Stimulated activated CD4-positive, alpha-beta T cell treated with anti-CD3 and anti-CD28 coated beads, Interleukin-15, amount 100 ng/mL, for 1 hour (primary cell): ENCODE measurements at regions not wholly inside any gene's neighbourhood (a gene's known extent, or its start where the extent isn't known, plus 50 kb on each side); places are given as distances from the start of the nearest gene placed in this dataset.
"Not testable (repeated sequence)": the region's sequence is repeated elsewhere in the genome, so short reads cannot be mapped to it uniquely, and the experiment has no call there.

ENCODE experiments used
- DNase-seq, 2 donors: peaks; one replicate each; pipeline ENCODE4 v3.0.0-alpha.2; 2020; ENCODE audit warnings: low read depth in 1 of 2, low spot score in 1 of 2

- no peak for DNase-seq
Observed at GRCh38 chr1:166305371-166305770, 138.6 kb upstream of the FAM78B start.

- no peak for DNase-seq
Observed at GRCh38 chr1:166307261-166308188, 140.7 kb upstream of the FAM78B start.

GRCh38 chr1:166316306-166316705 lies 149.5 kb upstream of the FAM78B start:
- DNase-seq, result not testable (repeated sequence)

DNA sequence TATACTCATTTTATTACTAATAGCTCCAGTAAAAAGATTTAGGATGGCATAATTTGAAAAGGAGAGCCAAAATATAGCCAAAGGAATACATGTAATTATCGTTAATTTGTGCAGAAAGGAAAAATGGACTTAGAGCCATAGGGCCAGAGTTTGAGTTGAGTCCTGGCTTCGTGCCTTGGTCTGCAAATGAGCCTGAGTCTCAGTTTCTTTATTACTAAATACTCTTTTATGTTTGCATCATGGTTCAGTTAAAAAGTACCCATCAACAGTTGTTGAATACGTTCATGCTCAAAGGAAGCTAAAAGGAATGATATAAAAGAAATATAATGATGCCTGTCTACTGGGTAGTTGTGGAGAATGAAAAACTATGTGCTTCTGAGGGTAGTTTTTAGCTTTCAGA lies 155.7 kb upstream of the FAM78B start:
- DNase-seq, result no peak

GRCh38 chr1:166327886-166328285 lies 161.1 kb upstream of the FAM78B start:
- no peak for DNase-seq

DNA sequence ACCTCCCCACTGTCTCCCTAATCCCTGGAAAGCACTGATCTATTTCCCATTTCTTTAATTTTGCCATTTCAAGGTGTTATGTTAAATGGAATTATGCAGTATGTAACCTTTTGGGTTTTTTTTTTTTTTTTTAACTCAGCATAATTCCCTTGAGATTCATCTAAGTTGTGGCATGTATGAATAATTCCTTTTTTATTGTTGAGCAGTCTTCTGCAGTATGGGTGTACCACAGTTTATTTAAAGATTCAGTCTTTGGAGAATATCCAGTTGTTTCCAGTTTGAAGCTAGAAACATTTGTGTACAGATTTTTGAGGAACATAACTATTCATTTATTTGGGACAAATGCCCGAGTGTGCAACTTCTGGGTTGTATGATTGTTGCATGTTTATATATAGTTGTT lies 162.2 kb upstream of the FAM78B start:
- DNase-seq, result no peak

DNA sequence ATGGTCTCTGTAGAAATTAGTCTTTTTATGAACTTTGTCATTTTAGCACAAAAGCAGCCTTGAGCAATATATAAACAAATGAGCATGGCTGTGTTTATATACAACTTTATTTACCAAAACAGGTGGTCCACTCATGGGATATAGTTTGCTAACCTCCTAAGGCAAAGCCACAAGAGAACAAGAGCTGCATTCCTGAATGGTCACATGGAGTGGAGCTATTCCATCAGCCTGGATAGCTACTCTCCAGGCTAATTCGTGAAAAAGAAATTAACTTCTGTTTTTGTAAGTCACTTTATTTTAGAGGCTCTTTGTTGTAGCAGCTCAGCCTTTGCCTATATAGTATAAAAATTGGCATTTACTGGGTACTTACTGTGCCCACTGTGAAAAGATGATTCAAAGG lies 163.3 kb upstream of the FAM78B start:
- no peak for DNase-seq

DNA sequence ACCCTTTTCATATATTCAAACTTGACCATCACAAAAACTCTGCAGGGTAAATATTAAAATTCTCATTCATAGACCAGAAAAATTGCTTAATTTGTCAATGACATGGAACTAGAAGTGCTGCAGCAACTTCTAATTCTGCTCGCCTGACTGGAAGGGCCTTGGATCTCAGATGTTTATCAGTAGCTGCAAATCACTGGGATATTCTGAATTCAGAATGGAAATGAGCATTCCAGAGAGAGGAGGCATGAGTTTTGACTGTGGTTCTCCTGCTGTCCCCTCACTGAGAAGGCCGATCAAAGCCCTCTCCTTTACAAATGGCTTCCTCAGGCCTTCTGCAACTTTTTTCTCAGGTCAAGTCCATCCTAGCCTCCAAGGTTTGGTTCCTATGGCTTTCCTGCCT lies 171.3 kb upstream of the FAM78B start:
- no peak for DNase-seq

- no peak for DNase-seq
Observed at GRCh38 chr1:166340709-166341108, 173.9 kb upstream of the FAM78B start.

DNA sequence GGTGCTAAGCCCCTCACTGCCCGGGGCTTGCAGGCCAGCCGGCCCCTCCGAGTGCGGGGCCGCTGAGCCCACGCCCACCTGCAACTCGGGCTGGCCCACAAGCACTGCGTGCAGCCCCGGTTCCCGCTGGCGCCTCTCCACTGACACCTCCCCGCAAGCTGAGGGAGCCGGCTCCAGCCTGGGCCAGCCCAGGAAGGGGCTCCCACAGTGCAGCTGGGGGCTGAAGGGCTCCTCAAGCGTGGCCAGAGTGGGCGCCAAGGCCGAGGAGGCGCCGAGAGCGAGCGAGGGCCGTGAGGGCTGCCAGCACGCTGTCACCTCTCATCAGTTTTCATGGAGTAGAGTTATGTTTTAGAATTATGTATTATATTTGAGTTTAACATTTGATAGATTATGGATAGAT lies 176.5 kb upstream of the FAM78B start:
- DNase-seq, result no peak

DNA sequence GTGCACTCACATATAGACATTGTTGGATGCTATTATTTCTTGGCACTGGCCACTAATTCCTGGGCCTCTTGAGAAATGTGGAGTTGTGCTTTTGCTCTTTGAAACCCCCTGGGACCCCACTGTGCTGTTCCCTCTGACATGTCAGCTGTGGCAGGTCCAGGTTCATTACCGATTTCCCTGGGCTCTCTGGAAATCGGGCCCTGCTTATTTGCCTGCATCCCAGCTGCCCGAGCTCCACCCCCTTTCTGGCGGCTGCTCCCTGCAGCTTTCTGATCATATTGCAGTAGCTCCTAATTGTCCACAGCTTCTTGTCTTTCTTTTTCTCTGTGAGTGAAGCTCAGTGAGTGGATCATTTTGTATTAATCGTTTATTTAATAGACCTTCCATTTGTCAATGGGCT lies 183.7 kb upstream of the FAM78B start:
- no peak for DNase-seq

DNA sequence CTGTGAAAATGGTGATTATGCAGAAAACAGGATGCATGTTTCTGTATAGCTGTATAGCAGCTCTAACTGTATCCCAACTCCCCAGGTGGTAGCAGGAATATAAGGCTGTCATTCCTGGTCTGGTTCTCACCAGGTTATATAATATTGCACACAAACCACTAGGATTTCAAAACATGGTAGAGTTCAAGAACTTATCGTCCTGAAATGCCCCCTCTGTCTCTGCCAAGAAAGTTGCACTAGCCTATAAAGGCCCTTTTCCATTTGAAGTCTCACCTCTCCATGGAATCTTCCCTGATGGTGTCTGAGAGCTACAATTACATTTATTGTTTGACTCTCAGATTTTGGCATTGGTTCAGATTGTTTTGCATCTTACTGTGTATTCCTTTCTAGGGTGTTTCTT lies 184.9 kb upstream of the FAM78B start:
- DNase-seq, result no peak

- DNase-seq, result no peak
Observed at GRCh38 chr1:166353213-166353612, 186.4 kb upstream of the FAM78B start.

GRCh38 chr1:166354406-166354805 lies 187.6 kb upstream of the FAM78B start:
- DNase-seq, result no peak

GRCh38 chr1:166365081-166365480 lies 198.3 kb upstream of the FAM78B start:
- DNase-seq, result no peak

- no peak for DNase-seq
Observed at GRCh38 chr1:166368030-166368429, 201.2 kb upstream of the FAM78B start.

GRCh38 chr1:166377896-166378295 lies 211.1 kb upstream of the FAM78B start:
- no peak for DNase-seq

- no peak for DNase-seq
Observed at GRCh38 chr1:166378805-166379204, 212.0 kb upstream of the FAM78B start.

GRCh38 chr1:166379447-166379846 lies 212.6 kb upstream of the FAM78B start:
- DNase-seq, result no peak

- no peak for DNase-seq
Observed at GRCh38 chr1:166383137-166383536, 216.3 kb upstream of the FAM78B start.

DNA sequence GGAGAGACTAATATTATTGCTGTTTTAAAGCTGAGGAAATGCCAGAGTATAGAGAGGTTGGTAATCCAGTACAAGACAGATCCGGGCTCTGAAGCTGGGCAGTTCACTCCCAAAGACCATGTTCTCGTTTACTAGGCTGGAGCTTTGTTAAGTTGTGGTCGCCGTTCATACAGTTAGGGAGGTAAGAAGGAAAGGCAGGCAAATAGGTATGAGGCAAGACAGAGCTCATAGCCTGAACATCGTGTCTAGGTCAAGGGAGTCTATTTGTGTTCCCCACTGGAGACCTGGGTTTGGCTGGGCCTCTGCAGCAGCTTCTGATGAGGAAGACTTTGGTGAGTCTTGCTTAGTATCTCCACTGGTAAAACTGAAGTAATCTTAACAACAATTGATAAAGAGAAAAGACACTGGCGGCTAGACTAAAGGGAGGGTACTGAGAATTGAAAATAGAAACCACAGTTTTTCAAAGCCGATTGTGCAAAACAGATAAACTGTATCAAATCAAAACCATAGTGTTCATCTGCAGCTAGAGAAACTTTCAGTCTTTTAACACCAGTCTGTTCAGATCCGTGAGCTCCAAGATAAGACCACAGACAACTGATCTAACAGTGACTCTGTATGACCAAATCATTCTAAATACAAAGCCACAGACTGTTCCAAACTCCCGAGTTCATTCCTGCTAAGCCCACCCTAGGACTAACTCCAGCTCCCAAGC lies 217.0 kb upstream of the FAM78B start:
- DNase-seq, result no peak

- DNase-seq, result no peak
Observed at GRCh38 chr1:166384948-166385347, 218.1 kb upstream of the FAM78B start.
